ENCODE measurements at regions not wholly inside any gene's neighbourhood (a gene's known extent, or its start where the extent isn't known, plus 50 kb on each side); places are given as distances from the start of the nearest gene placed in this dataset.
A peak's percentile ranks its signal among the peaks of the same experiment; 100 is the strongest.

DNA sequence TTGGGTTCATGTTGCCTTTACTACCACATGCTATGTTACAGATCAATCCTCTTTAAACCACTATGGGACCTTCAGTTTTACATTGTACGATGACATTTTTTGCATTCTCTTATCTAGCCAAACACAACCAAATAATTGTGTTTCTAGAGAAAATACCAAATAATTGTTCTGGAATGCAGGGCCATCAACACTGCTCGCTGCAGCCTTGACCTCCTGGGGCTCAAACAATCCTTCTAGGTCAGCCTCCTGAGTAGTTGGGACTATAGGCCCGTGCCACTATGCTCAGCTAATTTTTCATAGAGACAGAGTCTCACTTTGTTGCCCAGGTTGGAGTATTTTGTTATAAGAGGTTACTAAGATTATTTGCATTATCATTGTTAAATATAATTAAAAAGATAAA is 237.5 kb upstream of the PMFBP1 start:
- Histone ChIP-seq H4K20me1 (replicated peaks in 1 of 2; ENCODE audit: control insufficient read depth in 1 of 2, insufficient read depth in 2 of 2, low read length in 2 of 2) (no peaks in the 10 kb centered on the region), H3K27ac (ENCODE audit: low read depth, low read length) (no peak overlapping the region), H3K9ac (replicated peaks in 1 of 4; ENCODE audit: extremely low read depth in 1 of 4, low read depth in 3 of 4, low read length in 3 of 4) (no peak overlapping the region), H3K56ac (replicated peaks; ENCODE audit: insufficient read length, low read depth, low read length) (no peak overlapping the region), H3K4me2 (ENCODE audit: insufficient read depth in 1 of 2, low read depth in 2 of 2, low read length in 2 of 2) (no peak overlapping the region), H2BK15ac (ENCODE audit: low read length) (no peak overlapping the region), H2AK5ac (ENCODE audit: low read depth, low read length) (no peak overlapping the region), H2AFZ (ENCODE audit: low read length) (no peak overlapping the region), H3K79me1 (ENCODE audit: low read depth, low read length) (no peaks in the 10 kb centered on the region), H3K18ac (ENCODE audit: extremely low read depth, low read length) (no peak overlapping the region), H4K91ac (replicated peaks; ENCODE audit: insufficient read length, low read length) (no peak overlapping the region), H3K14ac (ENCODE audit: insufficient read length) (no peak overlapping the region), H3K4me3 (ENCODE audit: extremely low read depth in 1 of 4, insufficient read depth in 2 of 4, low read depth in 3 of 4, low read length in 4 of 4) (no peak overlapping the region), H3K9me3 (ENCODE audit: insufficient read depth in 2 of 2, low read depth in 1 of 2, low read length in 1 of 2) (no peaks in the 10 kb centered on the region), H2BK5ac (ENCODE audit: low read depth, low read length) (no peak overlapping the region), H2BK12ac (ENCODE audit: low read depth, low read length) (no peak overlapping the region), H3K23ac (ENCODE audit: insufficient read length) (no peak overlapping the region), H3K4me1 (replicated peaks in 1 of 4; ENCODE audit: control insufficient read depth in 3 of 4, insufficient read depth in 4 of 4, low read length in 3 of 4) (peaks cover 0 to 4% (median 1%) of the 10 kb centered on the region in 4 experiments; a peak in 2 of 7 replicates), H2BK120ac (replicated peaks; ENCODE audit: low read depth, low read length) (no peak overlapping the region), H3K4ac (replicated peaks; ENCODE audit: insufficient read length, low read depth, low read length) (no peak overlapping the region), H4K8ac (ENCODE audit: extremely low read depth, insufficient read depth, low read length) (no peak overlapping the region), H3K79me2 (ENCODE audit: control insufficient read depth in 1 of 2, insufficient read depth in 2 of 2, low read length in 2 of 2) (no peaks in the 10 kb centered on the region), H2BK20ac (ENCODE audit: low read length) (no peak overlapping the region), H3K27me3 (replicated peaks in 1 of 4; ENCODE audit: control insufficient read depth in 3 of 4, extremely low read depth in 1 of 4, insufficient read depth in 3 of 4, low read length in 3 of 4) (no peaks in the 10 kb centered on the region), H3K23me2 (ENCODE audit: low read depth, low read length) (no peaks in the 10 kb centered on the region), H4K5ac (ENCODE audit: insufficient read length, low read depth, low read length) (no peak overlapping the region), H3K36me3 (ENCODE audit: control insufficient read depth in 2 of 4, insufficient read depth in 4 of 4, low read length in 3 of 4) (no peaks in the 10 kb centered on the region)
- DNase-seq (ENCODE audit: low read depth in 1 of 2, low spot score in 2 of 2) = no peak
- CTCF ChIA-PET (ENCODE audit: partially characterized antibody) = interaction anchor here (1.1 kb wide), 1 partner anchor 214 kb away, joined by 3 read pairs; no protein-coding TSS in a partner anchor
- TF ChIP-seq JUND (IDR thresholded peaks at IDR 0.05; ENCODE audit: low read length) (no peak), TEAD4 (IDR thresholded peaks at IDR 0.05; ENCODE audit: low read depth, low read length) (peak; percentile 55; the same call in 1 of the 2 replicates), NANOG (IDR thresholded peaks at IDR 0.05; ENCODE audit: insufficient read depth, low read depth, low read length, poor library complexity, severe bottlenecking) (peak; percentile 90)
- peak; percentile 7 for FAIRE-seq
- POLR2A ChIA-PET (ENCODE audit: partially characterized antibody) = no interaction called here
- WGBS, 2 experiments (ENCODE audit: extremely low coverage in 1 of 2, insufficient coverage in 1 of 2, insufficient read length in 1 of 2, insufficient replicate concordance in 2 of 2, low coverage in 1 of 2, low lambda C conversion rate in 2 of 2, missing lambda C conversion rate in 1 of 2) = 64% methylated on average over 3 of the region's 3 CpGs; no CpG with 5 or more reads in 1 of the 2 experiments
